GM19238 (cell line): ENCODE measurements at regions not wholly inside any gene's neighbourhood (a gene's known extent, or its start where the extent isn't known, plus 50 kb on each side); places are given as distances from the start of the nearest gene placed in this dataset.
"Not testable (repeated sequence)": the region's sequence is repeated elsewhere in the genome, so short reads cannot be mapped to it uniquely, and the experiment has no call there.

Source experiments
- DNase-seq: peaks from one replicate; pipeline ENCODE4 v3.0.0; 2011; ENCODE audit warnings: low spot score; ENCODE audit not compliant: insufficient read length

- no peak for DNase-seq
These were observed 281.4 kb upstream of the DYNLRB2 start for GRCh38 chr16:80259290-80259805.

GRCh38 chr16:80258407-80258806 lies 282.4 kb upstream of the DYNLRB2 start:
- DNase-seq, result no peak

- no peak for DNase-seq
These were observed 285.8 kb upstream of the DYNLRB2 start for GRCh38 chr16:80254970-80255369.

GRCh38 chr16:80253741-80254140 lies 287.1 kb upstream of the DYNLRB2 start:
- DNase-seq, result no peak

GRCh38 chr16:80250381-80250780 lies 290.4 kb upstream of the DYNLRB2 start:
- DNase-seq, result no peak

GRCh38 chr16:80243303-80243702 lies 297.5 kb upstream of the DYNLRB2 start:
- DNase-seq, result not testable (repeated sequence)

- DNase-seq, result not testable (repeated sequence)
These were observed 298.5 kb upstream of the DYNLRB2 start for GRCh38 chr16:80242279-80242678.

GRCh38 chr16:80233097-80233835 lies 307.5 kb upstream of the DYNLRB2 start:
- DNase-seq, result no peak

- DNase-seq, result peak; percentile 7
These were observed 308.9 kb upstream of the DYNLRB2 start for GRCh38 chr16:80231888-80232287.

GRCh38 chr16:80231121-80231520 lies 309.7 kb upstream of the DYNLRB2 start:
- DNase-seq, result no peak

- no peak for DNase-seq
These were observed 310.3 kb upstream of the DYNLRB2 start for GRCh38 chr16:80230328-80231120.

GRCh38 chr16:80226499-80226898 lies 314.3 kb upstream of the DYNLRB2 start:
- DNase-seq, result no peak

GRCh38 chr16:80210787-80211186 lies 330.0 kb upstream of the DYNLRB2 start:
- no peak for DNase-seq

GRCh38 chr16:80208743-80209142 lies 332.1 kb upstream of the DYNLRB2 start:
- DNase-seq, result no peak

- DNase-seq, result no peak
These were observed 332.8 kb upstream of the DYNLRB2 start for GRCh38 chr16:80208015-80208414.

GRCh38 chr16:80203821-80204220 lies 337.0 kb upstream of the DYNLRB2 start:
- DNase-seq, result no peak

- no peak for DNase-seq
These were observed 337.9 kb upstream of the DYNLRB2 start for GRCh38 chr16:80202831-80203413.

- no peak for DNase-seq
These were observed 340.7 kb upstream of the DYNLRB2 start for GRCh38 chr16:80200079-80200478.

- DNase-seq, result no peak
These were observed 341.2 kb upstream of the DYNLRB2 start for GRCh38 chr16:80199614-80200013.

- DNase-seq, result no peak
These were observed 342.2 kb upstream of the DYNLRB2 start for GRCh38 chr16:80198311-80199299.

GRCh38 chr16:80197741-80198201 lies 343.0 kb upstream of the DYNLRB2 start:
- DNase-seq, result no peak
